GM20000 (cell line): ENCODE measurements at regions not wholly inside any gene's neighbourhood (a gene's known extent, or its start where the extent isn't known, plus 50 kb on each side); places are given as distances from the start of the nearest gene placed in this dataset.

ENCODE experiments used
- DNase-seq: peaks from one replicate; pipeline ENCODE4 v3.0.0; 2012; ENCODE audit warnings: low spot score
- CTCF ChIP-seq: IDR thresholded peaks from 2 replicates; pipeline ENCODE4 v1.5.1; 2012; ENCODE audit warnings: mild to moderate bottlenecking, control low read depth; ENCODE audit errors: extremely low read depth, missing control alignments

GRCh38 chr11:37572491-37573171 is 974.6 kb upstream of the RAG2 start:
- TF ChIP-seq CTCF: no peak

GRCh38 chr11:37571246-37571645 is 973.2 kb upstream of the RAG2 start:
- DNase-seq: no peak
- no peak for TF ChIP-seq CTCF

More at GRCh38 chr11:37572491-37573171, 974.6 kb upstream of the RAG2 start:
- no peak for DNase-seq

GRCh38 chr11:37560991-37561390 is 963.0 kb upstream of the RAG2 start:
- no peak for TF ChIP-seq CTCF
- DNase-seq: no peak

- no peak for DNase-seq
- no peak for TF ChIP-seq CTCF
Measured at GRCh38 chr11:37560346-37560745, 962.3 kb upstream of the RAG2 start.

- DNase-seq: no peak
- TF ChIP-seq CTCF: no peak
Measured at GRCh38 chr11:37558619-37559210, 960.7 kb upstream of the RAG2 start.

GRCh38 chr11:37557990-37558389 is 960.0 kb upstream of the RAG2 start:
- no peak for DNase-seq
- no peak for TF ChIP-seq CTCF

- TF ChIP-seq CTCF: no peak
- DNase-seq: no peak
Measured at GRCh38 chr11:37552284-37552683, 954.2 kb upstream of the RAG2 start.
